ENCODE measurements at regions not wholly inside any gene's neighbourhood (a gene's known extent, or its start where the extent isn't known, plus 50 kb on each side); places are given as distances from the start of the nearest gene placed in this dataset.

GRCh38 chr3:64939747-64940450 is 252.1 kb upstream of the ADAMTS9 start:
- TF ChIP-seq CTCF (IDR thresholded peaks at IDR 0.05), result no peak
- no peak for TF ChIP-seq POLR2A (IDR thresholded peaks at IDR 0.05)

All from ovary (tissue), 3 donors.